Mesendoderm (in vitro differentiated cells): ENCODE measurements at regions not wholly inside any gene's neighbourhood (a gene's known extent, or its start where the extent isn't known, plus 50 kb on each side); places are given as distances from the start of the nearest gene placed in this dataset.

Experiments
- DNase-seq: peaks from one replicate; pipeline ENCODE4 v3.0.0; 2013
- H2AK5ac ChIP-seq: 2 replicates; pipeline ENCODE4 v1.6.1; 2013; ENCODE audit warnings: low read length, inconsistent platforms
- H2BK120ac ChIP-seq: 2 replicates; pipeline ENCODE4 v1.6.1; 2013; ENCODE audit warnings: low read depth, mild to moderate bottlenecking, low read length, moderate library complexity, mixed read lengths
- H2BK15ac ChIP-seq: replicated peaks from 2 replicates; pipeline ENCODE4 v1.6.1; 2013; ENCODE audit warnings: low read depth, mild to moderate bottlenecking, moderate library complexity
- H2BK5ac ChIP-seq: 2 replicates; pipeline ENCODE4 v1.6.1; 2013; ENCODE audit warnings: low read length, inconsistent platforms
- H3K18ac ChIP-seq: 2 replicates; pipeline ENCODE4 v1.6.1; 2013; ENCODE audit warnings: mild to moderate bottlenecking, low read length, mixed read lengths
- H3K23ac ChIP-seq: one replicate; pipeline ENCODE4 v1.6.1; 2013; ENCODE audit warnings: low read length
- H3K27ac ChIP-seq: 2 replicates; pipeline ENCODE4 v1.5.1; 2013; ENCODE audit warnings: low read depth, mild to moderate bottlenecking, inconsistent platforms, low read length, moderate library complexity
- H3K27me3 ChIP-seq: 2 replicates; pipeline ENCODE4 v1.6.1; 2013; ENCODE audit warnings: low read length, control low read depth, mild to moderate bottlenecking, inconsistent platforms; ENCODE audit not compliant: insufficient read depth, poor library complexity
- H3K36me3 ChIP-seq: 2 replicates; pipeline ENCODE4 v1.6.1; 2013; ENCODE audit warnings: low read length, inconsistent platforms; ENCODE audit not compliant: control insufficient read depth, insufficient read depth
- H3K4ac ChIP-seq: one replicate; pipeline ENCODE4 v1.6.1; 2013; ENCODE audit warnings: low read depth, mild to moderate bottlenecking, low read length, moderate library complexity
- H3K4me1 ChIP-seq: 2 replicates; pipeline ENCODE4 v1.6.1; 2013; ENCODE audit warnings: low read depth, low read length, inconsistent platforms; ENCODE audit not compliant: control insufficient read depth
- H3K4me2 ChIP-seq: 2 replicates; pipeline ENCODE4 v1.6.1; 2013; ENCODE audit warnings: low read length
- H3K4me3 ChIP-seq: 2 replicates; pipeline ENCODE4 v1.5.1; 2013; ENCODE audit warnings: mild to moderate bottlenecking, low read length
- H3K56ac ChIP-seq: one replicate; pipeline ENCODE4 v1.6.1; 2013; ENCODE audit warnings: low read length
- H3K79me1 ChIP-seq: 2 replicates; pipeline ENCODE4 v1.6.1; 2013; ENCODE audit warnings: low read length, inconsistent platforms
- H3K79me2 ChIP-seq: 2 replicates; pipeline ENCODE4 v1.6.1; 2013; ENCODE audit warnings: mild to moderate bottlenecking, low read length; ENCODE audit not compliant: control insufficient read depth, insufficient read depth
- H3K9ac ChIP-seq: 2 replicates; pipeline ENCODE4 v1.6.1; 2013; ENCODE audit warnings: low read length, inconsistent platforms
- H4K5ac ChIP-seq: one replicate; pipeline ENCODE4 v1.6.1; 2013; ENCODE audit warnings: low read length
- H4K8ac ChIP-seq: one replicate; pipeline ENCODE4 v1.6.1; 2013; ENCODE audit warnings: low read depth, mild to moderate bottlenecking, control low read depth, low read length, moderate library complexity
- whole genome bisulfite sequencing: extraction: QIAGEN DNeasy Blood & Tissue Kit; methylation state at CpG from one replicate; pipeline ENCODE4 v1.1.7; 2013; ENCODE audit warnings: low lambda C conversion rate, missing lambda C conversion rate; ENCODE audit not compliant: insufficient coverage; ENCODE audit errors: extremely low coverage; 5-methylcytosine and 5-hydroxymethylcytosine counted together

DNA sequence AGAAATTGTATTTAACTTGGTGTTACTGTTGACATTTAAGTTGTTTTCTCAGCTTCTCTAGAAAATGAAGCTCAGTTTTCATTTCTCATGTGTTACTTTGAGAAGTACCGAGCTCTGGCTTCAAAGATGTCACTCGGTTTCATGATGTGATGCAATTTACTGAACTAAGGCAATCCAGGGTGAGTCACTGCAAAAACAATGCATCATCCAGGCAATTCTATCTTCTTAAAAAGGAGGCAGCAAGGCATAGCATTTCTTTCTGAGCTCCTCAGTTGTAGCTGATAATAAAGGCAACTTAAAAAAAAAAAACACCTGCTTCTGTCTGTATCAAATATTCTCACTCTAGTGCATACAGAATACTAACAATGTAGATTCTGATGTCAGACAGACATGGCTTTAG, 91.1 kb upstream of the KCNA4 start:
- Histone ChIP-seq H2BK5ac (no peak overlapping the region), H2BK120ac (no peak overlapping the region), H3K23ac (no peak overlapping the region), H3K36me3 (no peaks in the 10 kb centered on the region), H3K56ac (no peak overlapping the region), H3K27me3 (no peaks in the 10 kb centered on the region), H4K8ac (no peak overlapping the region), H2BK15ac (no peak overlapping the region), H3K4me2 (no peak overlapping the region), H3K4me1 (no peaks in the 10 kb centered on the region), H3K79me1 (no peaks in the 10 kb centered on the region), H2AK5ac (no peak overlapping the region), H3K9ac (no peak overlapping the region), H3K4ac (no peak overlapping the region), H3K27ac (no peak overlapping the region), H3K18ac (no peak overlapping the region), H3K4me3 (no peak overlapping the region), H3K79me2 (no peaks in the 10 kb centered on the region), H4K5ac (no peak overlapping the region)
- peak; percentile 63 for DNase-seq
- WGBS: no CpG with 5 or more reads among the region's 2 CpGs

GRCh38 chr11:30109774-30110173, 92.9 kb upstream of the KCNA4 start:
- Histone ChIP-seq H3K23ac (no peak overlapping the region), H3K27me3 (no peaks in the 10 kb centered on the region), H4K8ac (no peak overlapping the region), H3K4me1 (no peaks in the 10 kb centered on the region), H3K4ac (no peak overlapping the region), H3K79me1 (no peaks in the 10 kb centered on the region), H2AK5ac (no peak overlapping the region), H2BK120ac (no peak overlapping the region), H3K4me3 (no peak overlapping the region), H3K79me2 (no peaks in the 10 kb centered on the region), H2BK15ac (no peak overlapping the region), H3K18ac (no peak overlapping the region), H3K27ac (no peak overlapping the region), H3K9ac (no peak overlapping the region), H3K36me3 (no peaks in the 10 kb centered on the region), H4K5ac (no peak overlapping the region), H3K4me2 (no peak overlapping the region), H3K56ac (no peak overlapping the region), H2BK5ac (no peak overlapping the region)
- no peak for DNase-seq
- WGBS: no CpG with 5 or more reads among the region's 4 CpGs

- H3K56ac ChIP-seq: no peak overlapping the region
- no peaks in the 10 kb centered on the region for H3K79me2 ChIP-seq
- H2BK120ac ChIP-seq: no peak overlapping the region
- H3K27me3 ChIP-seq: no peaks in the 10 kb centered on the region
- no peak overlapping the region for H4K8ac ChIP-seq
- H3K79me1 ChIP-seq: no peaks in the 10 kb centered on the region
- no peak overlapping the region for H3K18ac ChIP-seq
- H3K4ac ChIP-seq: no peak overlapping the region
- no peak overlapping the region for H4K5ac ChIP-seq
- no peaks in the 10 kb centered on the region for H3K36me3 ChIP-seq
- no peak overlapping the region for H3K9ac ChIP-seq
- no peak overlapping the region for H3K27ac ChIP-seq
- H2BK15ac ChIP-seq: no peak overlapping the region
- no CpG with 5 or more reads among the region's 3 CpGs for WGBS
- no peaks in the 10 kb centered on the region for H3K4me1 ChIP-seq
- no peak for DNase-seq
- no peak overlapping the region for H2AK5ac ChIP-seq
- no peak overlapping the region for H3K23ac ChIP-seq
- H3K4me3 ChIP-seq: no peak overlapping the region
- no peak overlapping the region for H2BK5ac ChIP-seq
- H3K4me2 ChIP-seq: no peak overlapping the region
Observed at GRCh38 chr11:30110691-30111090, 93.9 kb upstream of the KCNA4 start.

DNA sequence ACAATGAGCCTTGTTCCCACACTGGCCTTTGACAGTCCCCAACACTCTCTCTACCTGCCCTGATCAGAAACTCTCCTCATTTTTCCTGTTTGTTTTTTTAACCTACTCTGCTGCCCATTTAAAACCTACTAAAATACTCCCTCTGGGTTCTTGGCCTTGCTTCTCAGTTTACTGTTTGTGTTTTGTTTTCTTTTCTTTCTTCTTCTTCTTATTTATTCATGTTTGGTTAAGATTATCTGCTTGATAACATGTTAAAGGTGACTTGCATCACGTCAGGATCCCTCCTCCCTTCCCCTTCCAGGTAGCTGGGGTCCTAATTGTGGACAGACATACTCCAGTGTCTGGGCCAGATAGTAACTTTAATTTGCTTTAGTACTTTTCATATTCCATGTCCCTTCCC, 95.0 kb upstream of the KCNA4 start:
- H2BK15ac ChIP-seq: no peak overlapping the region
- H4K8ac ChIP-seq: no peak overlapping the region
- WGBS: no CpG with 5 or more reads among the region's 1 CpG
- no peak overlapping the region for H4K5ac ChIP-seq
- H3K23ac ChIP-seq: no peak overlapping the region
- no peak for DNase-seq
- H2AK5ac ChIP-seq: no peak overlapping the region
- H3K18ac ChIP-seq: no peak overlapping the region
- H3K79me2 ChIP-seq: no peaks in the 10 kb centered on the region
- H3K4ac ChIP-seq: no peak overlapping the region
- no peak overlapping the region for H3K4me3 ChIP-seq
- no peak overlapping the region for H3K56ac ChIP-seq
- no peaks in the 10 kb centered on the region for H3K36me3 ChIP-seq
- H3K9ac ChIP-seq: no peak overlapping the region
- no peak overlapping the region for H3K4me2 ChIP-seq
- H3K27me3 ChIP-seq: peaks cover 1% of the 10 kb centered on the region
- H3K4me1 ChIP-seq: no peaks in the 10 kb centered on the region
- H2BK5ac ChIP-seq: no peak overlapping the region
- H2BK120ac ChIP-seq: no peak overlapping the region
- H3K79me1 ChIP-seq: no peaks in the 10 kb centered on the region
- no peak overlapping the region for H3K27ac ChIP-seq

GRCh38 chr11:30113326-30113898, 96.6 kb upstream of the KCNA4 start:
- Histone ChIP-seq H2AK5ac (no peak overlapping the region), H3K79me1 (no peaks in the 10 kb centered on the region), H2BK15ac (no peak overlapping the region), H3K4me1 (no peaks in the 10 kb centered on the region), H3K36me3 (no peaks in the 10 kb centered on the region), H3K9ac (no peak overlapping the region), H4K8ac (no peak overlapping the region), H3K79me2 (no peaks in the 10 kb centered on the region), H3K27ac (no peak overlapping the region), H3K27me3 (peaks cover 1% of the 10 kb centered on the region), H3K4ac (no peak overlapping the region), H3K56ac (no peak overlapping the region), H3K4me2 (no peak overlapping the region), H3K18ac (no peak overlapping the region), H2BK120ac (no peak overlapping the region), H3K23ac (no peak overlapping the region), H4K5ac (no peak overlapping the region), H2BK5ac (no peak overlapping the region), H3K4me3 (no peak overlapping the region)
- WGBS: no CpG with 5 or more reads among the region's 2 CpGs
- DNase-seq: no peak

- no peak overlapping the region for H3K4me3 ChIP-seq
- DNase-seq: no peak
Observed at GRCh38 chr11:30116512-30116911, 99.7 kb upstream of the KCNA4 start.

More at GRCh38 chr11:30116512-30116911, 99.7 kb upstream of the KCNA4 start:
- H2BK120ac ChIP-seq: no peak overlapping the region
- WGBS: no CpG with 5 or more reads among the region's 1 CpG
- no peaks in the 10 kb centered on the region for H3K79me2 ChIP-seq
- H3K56ac ChIP-seq: no peak overlapping the region
- no peaks in the 10 kb centered on the region for H3K36me3 ChIP-seq
- no peak overlapping the region for H2BK15ac ChIP-seq
- no peak overlapping the region for H4K5ac ChIP-seq
- H3K4me2 ChIP-seq: no peak overlapping the region
- no peak overlapping the region for H3K23ac ChIP-seq
- H3K27ac ChIP-seq: no peak overlapping the region
- H3K4me1 ChIP-seq: no peaks in the 10 kb centered on the region
- H4K8ac ChIP-seq: no peak overlapping the region
- no peaks in the 10 kb centered on the region for H3K79me1 ChIP-seq
- H2BK5ac ChIP-seq: no peak overlapping the region
- H3K9ac ChIP-seq: no peak overlapping the region
- H3K4ac ChIP-seq: no peak overlapping the region
- H3K18ac ChIP-seq: no peak overlapping the region
- no peak overlapping the region for H2AK5ac ChIP-seq
- H3K27me3 ChIP-seq: peaks cover 1% of the 10 kb centered on the region
